CD14-positive monocyte (primary cell): ENCODE measurements at regions not wholly inside any gene's neighbourhood (a gene's known extent, or its start where the extent isn't known, plus 50 kb on each side); places are given as distances from the start of the nearest gene placed in this dataset.

ENCODE experiments used
- DNase-seq, 3 donors: peaks; one replicate each; pipeline ENCODE4 v3.0.0-alpha.2; 2011 to 2022
- H2AFZ ChIP-seq: 2 replicates; pipeline ENCODE4 v1.6.0; 2012; ENCODE audit warnings: mild to moderate bottlenecking, low read depth, low read length, inconsistent platforms; ENCODE audit not compliant: insufficient read depth, poor library complexity, severe bottlenecking
- H3K27ac ChIP-seq, 2 donors: 1 replicate in 1 of 2; 2 replicates in 1 of 2; pipeline ENCODE4 v1.5.1; 2012 to 2013; ENCODE audit warnings: low read length in 2 of 2, control low read depth in 1 of 2, inconsistent platforms in 1 of 2, low read depth in 1 of 2, mild to moderate bottlenecking in 1 of 2
- H3K27me3 ChIP-seq, 2 donors: one replicate each; pipeline versions ENCODE4 v1.6.0 to v1.6.1; 2011 to 2013; ENCODE audit warnings: low read length in 2 of 2; ENCODE audit not compliant: control insufficient read depth in 2 of 2, insufficient read depth in 2 of 2
- H3K36me3 ChIP-seq, 2 donors: replicated peaks in 1 of 2; 1 replicate in 1 of 2; 2 replicates in 1 of 2; pipeline versions ENCODE4 v1.5.1 to v1.6.1; 2012 to 2013; ENCODE audit warnings: low read length in 2 of 2, control low read depth in 1 of 2, inconsistent platforms in 1 of 2, mild to moderate bottlenecking in 1 of 2; ENCODE audit not compliant: insufficient read depth in 2 of 2, control insufficient read depth in 1 of 2
- H3K4me1 ChIP-seq, 2 donors: 1 replicate in 1 of 2; 2 replicates in 1 of 2; pipeline versions ENCODE4 v1.5.1 to v1.6.1; 2012 to 2013; ENCODE audit warnings: low read length in 2 of 2, control low read depth in 1 of 2, inconsistent platforms in 1 of 2, mild to moderate bottlenecking in 1 of 2, moderate library complexity in 1 of 2; ENCODE audit not compliant: insufficient read depth in 2 of 2, control insufficient read depth in 1 of 2
- H3K4me2 ChIP-seq: replicated peaks from 2 replicates; pipeline ENCODE3; 2012; ENCODE audit warnings: low read length, moderate library complexity, mild to moderate bottlenecking; ENCODE audit not compliant: poor library complexity, severe bottlenecking; ENCODE audit errors: extremely low read depth
- H3K4me3 ChIP-seq, 3 experiments: fragments of 200-600 bp in 1 of 3; sonication (generic) in 1 of 3; replicated peaks in 1 of 3; 1 replicate in 2 of 3; 2 replicates in 1 of 3; pipeline ENCODE4 v1.5.1; 2011 to 2013; ENCODE audit warnings: low read length in 3 of 3, mild to moderate bottlenecking in 3 of 3, control low read depth in 2 of 3, low read depth in 2 of 3, inconsistent platforms in 1 of 3, moderate library complexity in 1 of 3
- H3K79me2 ChIP-seq: 2 replicates; pipeline ENCODE4 v1.6.0; 2012; ENCODE audit warnings: mild to moderate bottlenecking, control low read depth, inconsistent platforms, low read length, moderate library complexity; ENCODE audit not compliant: insufficient read depth
- H3K9ac ChIP-seq: 2 replicates; pipeline ENCODE4 v1.6.0; 2017; ENCODE audit warnings: low read length, mild to moderate bottlenecking; ENCODE audit not compliant: insufficient read depth, poor library complexity, severe bottlenecking
- H3K9me3 ChIP-seq, 2 donors: replicated peaks in 1 of 2; 1 replicate in 1 of 2; 2 replicates in 1 of 2; pipeline versions ENCODE4 v1.5.1 to v1.6.1; 2012 to 2013; ENCODE audit warnings: low read length in 2 of 2, control low read depth in 1 of 2; ENCODE audit not compliant: control insufficient read depth in 1 of 2, insufficient read depth in 1 of 2
- H4K20me1 ChIP-seq: 2 replicates; pipeline ENCODE4 v1.6.0; 2012; ENCODE audit warnings: mild to moderate bottlenecking, low read length, control low read depth, moderate library complexity; ENCODE audit not compliant: insufficient read depth
- H3K27ac Mint-ChIP-seq, 7 donors: one replicate each; pipeline ENCODE4 v1.8.0; 2020; ENCODE audit warnings: mild to moderate bottlenecking in 7 of 7, mixed read lengths in 7 of 7, moderate library complexity in 6 of 7, inconsistent platforms in 2 of 7
- H3K27me3 Mint-ChIP-seq, 3 donors: one replicate each; pipeline ENCODE4 v1.8.0; 2021 to 2022; ENCODE audit warnings: low read depth in 3 of 3, mild to moderate bottlenecking in 3 of 3, mixed read lengths in 3 of 3, moderate library complexity in 3 of 3, inconsistent platforms in 1 of 3
- H3K36me3 Mint-ChIP-seq, 2 donors: one replicate each; pipeline ENCODE4 v1.8.0; 2020; ENCODE audit warnings: mixed read lengths in 2 of 2, inconsistent platforms in 1 of 2, mild to moderate bottlenecking in 1 of 2
- H3K4me1 Mint-ChIP-seq: one replicate; pipeline ENCODE4 v1.8.0; 2020; ENCODE audit warnings: mild to moderate bottlenecking, mixed read lengths
- H3K4me3 Mint-ChIP-seq, 2 donors: one replicate each; pipeline ENCODE4 v1.8.0; 2020; ENCODE audit warnings: mild to moderate bottlenecking in 2 of 2, mixed read lengths in 2 of 2, moderate library complexity in 1 of 2
- H3K9me3 Mint-ChIP-seq, 7 donors: one replicate each; pipeline ENCODE4 v1.8.0; 2020 to 2022; ENCODE audit warnings: mixed read lengths in 7 of 7, mild to moderate bottlenecking in 6 of 7, moderate library complexity in 6 of 7, inconsistent platforms in 2 of 7
- WGBS: methylation state at CpG from one replicate; pipeline ENCODE4 v1.1.5; 2013; ENCODE audit warnings: missing lambda C conversion rate; ENCODE audit not compliant: insufficient coverage; 5-methylcytosine and 5-hydroxymethylcytosine counted together
- intact Hi-C, 2 donors: fragments of 100-400 bp; cut with micrococcal nuclease; formaldehyde crosslinking; loops; one replicate each; pipeline versions ENCODE4 v1.15.0 to v1.15.1; 2023
- TF ChIP-seq, protein P1 (sequence below): fragments of 200-600 bp; IDR thresholded peaks from one replicate; pipeline ENCODE4 v1.8.0; 2022; ENCODE audit warnings: antibody characterized with exemption, mild to moderate bottlenecking

DNA sequence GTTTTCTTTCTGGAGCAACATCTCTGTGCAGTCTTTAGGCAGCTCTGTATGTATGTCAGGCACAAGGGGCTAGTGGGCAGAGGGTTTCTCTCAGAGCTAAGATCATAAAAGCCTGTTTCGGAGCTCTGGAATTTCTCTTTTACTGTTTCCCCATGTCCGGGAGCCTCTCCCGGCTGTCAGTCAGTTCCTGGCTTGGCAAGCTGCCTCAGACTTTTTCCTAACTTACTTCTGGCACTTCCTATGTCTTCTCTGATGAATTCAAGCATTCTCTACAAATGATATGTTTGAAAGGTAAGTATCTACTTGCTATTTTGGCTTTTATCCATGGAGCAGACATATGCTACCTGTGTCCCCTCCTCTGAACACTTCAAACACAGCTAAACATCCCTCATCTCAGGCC, 129.3 kb upstream of the PGRMC2 start:
- TF ChIP-seq, protein P1, sequence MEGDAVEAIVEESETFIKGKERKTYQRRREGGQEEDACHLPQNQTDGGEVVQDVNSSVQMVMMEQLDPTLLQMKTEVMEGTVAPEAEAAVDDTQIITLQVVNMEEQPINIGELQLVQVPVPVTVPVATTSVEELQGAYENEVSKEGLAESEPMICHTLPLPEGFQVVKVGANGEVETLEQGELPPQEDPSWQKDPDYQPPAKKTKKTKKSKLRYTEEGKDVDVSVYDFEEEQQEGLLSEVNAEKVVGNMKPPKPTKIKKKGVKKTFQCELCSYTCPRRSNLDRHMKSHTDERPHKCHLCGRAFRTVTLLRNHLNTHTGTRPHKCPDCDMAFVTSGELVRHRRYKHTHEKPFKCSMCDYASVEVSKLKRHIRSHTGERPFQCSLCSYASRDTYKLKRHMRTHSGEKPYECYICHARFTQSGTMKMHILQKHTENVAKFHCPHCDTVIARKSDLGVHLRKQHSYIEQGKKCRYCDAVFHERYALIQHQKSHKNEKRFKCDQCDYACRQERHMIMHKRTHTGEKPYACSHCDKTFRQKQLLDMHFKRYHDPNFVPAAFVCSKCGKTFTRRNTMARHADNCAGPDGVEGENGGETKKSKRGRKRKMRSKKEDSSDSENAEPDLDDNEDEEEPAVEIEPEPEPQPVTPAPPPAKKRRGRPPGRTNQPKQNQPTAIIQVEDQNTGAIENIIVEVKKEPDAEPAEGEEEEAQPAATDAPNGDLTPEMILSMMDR: no peak
- H3K4me2 ChIP-seq: no peak overlapping the region
- no peak for DNase-seq
- Mint-ChIP-seq H3K27me3 (peaks cover 0 to 3% (median 2%) of the 10 kb centered on the region in 3 donors), H3K4me3 (no peak overlapping the region), H3K9me3 (peaks cover 1 to 20% (median 11%) of the 10 kb centered on the region in 7 donors), H3K36me3 (no peaks in the 10 kb centered on the region), H3K27ac (no peak overlapping the region), H3K4me1 (no peaks in the 10 kb centered on the region)
- intact Hi-C loops: no loop called here
- H3K79me2 ChIP-seq: no peaks in the 10 kb centered on the region
- no peaks in the 10 kb centered on the region for H3K36me3 ChIP-seq
- H4K20me1 ChIP-seq: no peaks in the 10 kb centered on the region
- peaks cover 0 to 9% of the 10 kb centered on the region in 2 donors for H3K9me3 ChIP-seq
- no peaks in the 10 kb centered on the region for H3K27me3 ChIP-seq
- no peak overlapping the region for H2AFZ ChIP-seq
- 93% methylated on average over 3 of the region's 3 CpGs for WGBS
- no peak overlapping the region for H3K27ac ChIP-seq
- no peak overlapping the region for H3K9ac ChIP-seq
- H3K4me1 ChIP-seq: no peaks in the 10 kb centered on the region
- no peak overlapping the region for H3K4me3 ChIP-seq

DNA sequence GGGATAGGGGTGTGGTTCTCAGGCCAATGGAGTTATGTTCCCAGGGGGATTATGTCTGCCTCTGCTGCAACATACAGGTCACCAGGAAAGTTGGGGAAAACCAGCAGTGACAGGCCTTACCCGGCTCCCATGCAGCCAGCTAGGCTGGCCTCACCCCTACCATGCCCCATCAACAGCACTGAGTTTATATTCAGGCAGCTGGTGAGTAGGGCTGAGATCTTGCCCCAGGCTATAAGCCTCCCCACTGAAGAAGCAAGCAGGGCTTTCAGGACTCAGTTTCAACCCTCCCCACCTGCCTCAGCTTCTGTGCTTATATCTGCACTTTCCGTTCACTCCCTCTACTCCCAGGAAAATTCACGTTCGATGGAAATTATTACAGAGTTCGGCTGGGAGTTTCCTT, 122.4 kb upstream of the PGRMC2 start:
- Histone ChIP-seq H3K4me1 (no peaks in the 10 kb centered on the region), H2AFZ (no peak overlapping the region), H3K36me3 (no peaks in the 10 kb centered on the region), H3K79me2 (no peaks in the 10 kb centered on the region), H3K9me3 (peaks cover 5 to 10% of the 10 kb centered on the region in 2 donors), H3K4me3 (no peak overlapping the region), H3K9ac (no peak overlapping the region), H4K20me1 (no peaks in the 10 kb centered on the region), H3K4me2 (no peak overlapping the region), H3K27ac (no peak overlapping the region), H3K27me3 (no peaks in the 10 kb centered on the region)
- H3K9me3 Mint-ChIP-seq: peaks cover 12 to 35% (median 22%) of the 10 kb centered on the region in 7 donors
- whole genome bisulfite sequencing: 100% methylated on average over 5 of the region's 5 CpGs
- peaks cover 0 to 3% (median 2%) of the 10 kb centered on the region in 3 donors for H3K27me3 Mint-ChIP-seq
- intact Hi-C loops: no loop called here
- no peak overlapping the region for H3K4me3 Mint-ChIP-seq
- no peaks in the 10 kb centered on the region for H3K36me3 Mint-ChIP-seq
- H3K27ac Mint-ChIP-seq: no peak overlapping the region
- no peak for DNase-seq
- H3K4me1 Mint-ChIP-seq: no peaks in the 10 kb centered on the region
- TF ChIP-seq, protein P1: no peak
